SU-DHL-6 (cell line): ENCODE measurements at regions not wholly inside any gene's neighbourhood (a gene's known extent, or its start where the extent isn't known, plus 50 kb on each side); places are given as distances from the start of the nearest gene placed in this dataset.

Source experiments
- EZH2phosphoT487 ChIP-seq: fragments of 200-600 bp; sonication (generic), shearing (Covaris generic); conservative IDR thresholded peaks from 2 replicates; pipeline ENCODE4 v1.6.1; 2018; ENCODE audit warnings: mild to moderate bottlenecking, antibody characterized with exemption, low read length, moderate library complexity, mixed read lengths
- TF ChIP-seq, protein P1 (sequence below): fragments of 200-600 bp; sonication (generic); IDR thresholded peaks from one replicate; pipeline ENCODE4 v1.5.1; 2017; ENCODE audit warnings: antibody characterized with exemption, mild to moderate bottlenecking, low read length, moderate library complexity; ENCODE audit not compliant: insufficient read depth, poor library complexity, severe bottlenecking

DNA sequence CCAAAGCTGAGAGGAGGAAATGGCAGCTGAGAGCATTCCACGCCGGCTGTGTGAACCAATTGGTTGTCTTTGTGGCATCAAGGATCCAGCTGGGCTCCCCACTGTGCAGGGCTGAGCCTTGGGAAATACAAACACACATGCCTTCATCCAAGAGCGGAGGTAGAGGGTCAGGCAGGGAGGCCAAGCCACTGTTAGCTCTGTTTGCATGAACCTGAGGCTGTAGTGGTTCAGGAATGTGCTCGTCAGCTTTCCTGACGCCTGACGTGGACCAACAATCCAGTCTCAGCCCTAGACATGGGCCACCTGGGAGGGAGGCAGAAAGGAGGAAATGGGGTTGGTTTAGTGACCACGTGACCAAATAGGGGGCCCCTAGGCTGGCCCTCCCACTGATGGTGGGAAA is 276.9 kb downstream of the TLE3 start:
- TF ChIP-seq, protein P1, sequence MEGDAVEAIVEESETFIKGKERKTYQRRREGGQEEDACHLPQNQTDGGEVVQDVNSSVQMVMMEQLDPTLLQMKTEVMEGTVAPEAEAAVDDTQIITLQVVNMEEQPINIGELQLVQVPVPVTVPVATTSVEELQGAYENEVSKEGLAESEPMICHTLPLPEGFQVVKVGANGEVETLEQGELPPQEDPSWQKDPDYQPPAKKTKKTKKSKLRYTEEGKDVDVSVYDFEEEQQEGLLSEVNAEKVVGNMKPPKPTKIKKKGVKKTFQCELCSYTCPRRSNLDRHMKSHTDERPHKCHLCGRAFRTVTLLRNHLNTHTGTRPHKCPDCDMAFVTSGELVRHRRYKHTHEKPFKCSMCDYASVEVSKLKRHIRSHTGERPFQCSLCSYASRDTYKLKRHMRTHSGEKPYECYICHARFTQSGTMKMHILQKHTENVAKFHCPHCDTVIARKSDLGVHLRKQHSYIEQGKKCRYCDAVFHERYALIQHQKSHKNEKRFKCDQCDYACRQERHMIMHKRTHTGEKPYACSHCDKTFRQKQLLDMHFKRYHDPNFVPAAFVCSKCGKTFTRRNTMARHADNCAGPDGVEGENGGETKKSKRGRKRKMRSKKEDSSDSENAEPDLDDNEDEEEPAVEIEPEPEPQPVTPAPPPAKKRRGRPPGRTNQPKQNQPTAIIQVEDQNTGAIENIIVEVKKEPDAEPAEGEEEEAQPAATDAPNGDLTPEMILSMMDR: no peak
- no peak for TF ChIP-seq EZH2phosphoT487
